Body of pancreas (tissue), 4 donors: ENCODE measurements at regions not wholly inside any gene's neighbourhood (a gene's known extent, or its start where the extent isn't known, plus 50 kb on each side); places are given as distances from the start of the nearest gene placed in this dataset.

Source experiments
- CTCF ChIP-seq, 7 experiments: fragments of 450-650 bp in 4 of 7; fragments of 200-600 bp in 3 of 7; sonication (generic) in 3 of 7; IDR thresholded peaks; one replicate each; pipeline ENCODE4 v1.5.1; 2016 to 2019; ENCODE audit warnings: antibody characterized with exemption in 7 of 7
- POLR2A ChIP-seq, 3 donors: fragments of 450-650 bp; IDR thresholded peaks; one replicate each; pipeline ENCODE4 v1.6.1; 2016; ENCODE audit warnings: antibody characterized with exemption in 3 of 3, mild to moderate bottlenecking in 2 of 3

GRCh38 chr9:23962101-23962500, 136.1 kb upstream of the ELAVL2 start:
- TF ChIP-seq POLR2A (IDR thresholded peaks at IDR 0.05) (no peak), CTCF (IDR thresholded peaks at IDR 0.05) (no peak)
